Left lung (tissue), 4 donors: ENCODE measurements at regions not wholly inside any gene's neighbourhood (a gene's known extent, or its start where the extent isn't known, plus 50 kb on each side); places are given as distances from the start of the nearest gene placed in this dataset.

ENCODE experiments used
- ATAC-seq: fragments of 200-7000 bp; cut with Tn5 transposase; one replicate; pipeline ENCODE4 v1.9.1; 2020; ENCODE audit warnings: moderate library complexity
- DNase-seq, 4 donors: peaks; one replicate each; pipeline ENCODE4 v3.0.0-alpha.2; 2013 to 2020
- H3K27ac ChIP-seq, 2 donors: fragments of 200-600 bp; sonication (generic) in 1 of 2; one replicate each; pipeline versions ENCODE4 v1.5.0 to v1.8.0; 2020 to 2021
- H3K27me3 ChIP-seq, 2 donors: fragments of 200-600 bp; sonication (generic) in 1 of 2; one replicate each; pipeline versions ENCODE4 v1.5.0 to v1.8.0; 2020 to 2021
- H3K36me3 ChIP-seq, 2 donors: fragments of 200-600 bp; sonication (generic) in 1 of 2; one replicate each; pipeline versions ENCODE4 v1.5.0 to v1.8.0; 2020 to 2021
- H3K4me1 ChIP-seq, 2 donors: fragments of 200-600 bp; one replicate each; pipeline ENCODE4 v1.8.0; 2021
- H3K4me3 ChIP-seq, 2 donors: fragments of 200-600 bp; sonication (generic) in 1 of 2; one replicate each; pipeline versions ENCODE4 v1.5.0 to v1.8.0; 2020 to 2021; ENCODE audit warnings: mild to moderate bottlenecking in 1 of 2
- H3K9me3 ChIP-seq, 2 donors: fragments of 200-600 bp; sonication (generic) in 1 of 2; one replicate each; pipeline versions ENCODE4 v1.5.0 to v1.8.0; 2020 to 2021
- CTCF ChIP-seq, 2 donors: fragments of 200-600 bp; sonication (generic) in 1 of 2; IDR thresholded peaks; one replicate each; pipeline versions ENCODE4 v1.5.0 to v1.8.0; 2021; ENCODE audit warnings: antibody characterized with exemption in 2 of 2
- intact Hi-C, 2 donors: fragments of 100-400 bp; cut with DNase I; formaldehyde crosslinking; loops; one replicate each; pipeline versions ENCODE4 v1.11.2 to v1.14.2; 2022
- donor health status: DM: no; HTN: yes; CAD: no.
- donor health status: DM: no; HTN: no; CAD: no.

- intact Hi-C loops = no loop called here
- Histone ChIP-seq H3K4me3 (no peak overlapping the region), H3K27ac (no peak overlapping the region), H3K4me1 (no peaks in the 10 kb centered on the region), H3K9me3 (no peaks in the 10 kb centered on the region), H3K36me3 (no peaks in the 10 kb centered on the region), H3K27me3 (no peaks in the 10 kb centered on the region)
- DNase-seq = no peak
- ATAC-seq = no peak
- no peak for TF ChIP-seq CTCF (IDR thresholded peaks at IDR 0.05)
Observed at GRCh38 chr10:120111628-120112027, 219.1 kb downstream of the SEC23IP start.

- H3K27me3 ChIP-seq = no peaks in the 10 kb centered on the region
- no peaks in the 10 kb centered on the region for H3K4me1 ChIP-seq
- H3K4me3 ChIP-seq = no peak overlapping the region
- DNase-seq = no peak
- TF ChIP-seq CTCF (IDR thresholded peaks at IDR 0.05) = no peak
- ATAC-seq = no peak
- no peak overlapping the region for H3K27ac ChIP-seq
- intact Hi-C loops = no loop called here
- no peaks in the 10 kb centered on the region for H3K36me3 ChIP-seq
- no peaks in the 10 kb centered on the region for H3K9me3 ChIP-seq
Observed at GRCh38 chr10:120112809-120113208, 220.3 kb downstream of the SEC23IP start.

- Histone ChIP-seq H3K4me3 (no peak overlapping the region), H3K4me1 (no peaks in the 10 kb centered on the region), H3K9me3 (peaks cover 0 to 8% of the 10 kb centered on the region in 2 donors), H3K27me3 (no peaks in the 10 kb centered on the region), H3K36me3 (no peaks in the 10 kb centered on the region), H3K27ac (no peak overlapping the region)
- no peak for TF ChIP-seq CTCF (IDR thresholded peaks at IDR 0.05)
- intact Hi-C loops = no loop called here
- ATAC-seq = no peak
- no peak for DNase-seq
Observed at GRCh38 chr10:120115959-120116358, 223.4 kb downstream of the SEC23IP start.

- ATAC-seq = no peak
- Histone ChIP-seq H3K27me3 (no peaks in the 10 kb centered on the region), H3K27ac (no peak overlapping the region), H3K36me3 (no peaks in the 10 kb centered on the region), H3K4me3 (no peak overlapping the region), H3K4me1 (no peaks in the 10 kb centered on the region), H3K9me3 (peaks cover 0 to 8% of the 10 kb centered on the region in 2 donors)
- no peak for TF ChIP-seq CTCF (IDR thresholded peaks at IDR 0.05)
- intact Hi-C loops = no loop called here
- DNase-seq = no peak
Observed at GRCh38 chr10:120121768-120122167, 229.2 kb downstream of the SEC23IP start.

- intact Hi-C loops = no loop called here
- DNase-seq (peak in 2 of 4 donors; percentile 40 to 55), ATAC-seq (peak; percentile 66)
- H3K27ac ChIP-seq = no peak overlapping the region
- no peak overlapping the region for H3K4me3 ChIP-seq
- TF ChIP-seq CTCF (IDR thresholded peaks at IDR 0.05) = no peak
- H3K9me3 ChIP-seq = no peaks in the 10 kb centered on the region
- no peaks in the 10 kb centered on the region for H3K4me1 ChIP-seq
- no peaks in the 10 kb centered on the region for H3K36me3 ChIP-seq
- peaks cover 0 to 22% of the 10 kb centered on the region in 2 donors for H3K27me3 ChIP-seq
Observed at GRCh38 chr10:120131183-120131582, 238.7 kb downstream of the SEC23IP start.
